GM21737 (cell line): ENCODE measurements at regions not wholly inside any gene's neighbourhood (a gene's known extent, or its start where the extent isn't known, plus 50 kb on each side); places are given as distances from the start of the nearest gene placed in this dataset.
"Not testable (repeated sequence)": the region's sequence is repeated elsewhere in the genome, so short reads cannot be mapped to it uniquely, and the experiment has no call there.

Experiments
- ATAC-seq: cut with Tn5 transposase; IDR thresholded peaks from one replicate; pipeline ENCODE4 v1.9.1; 2021; ENCODE audit warnings: mild to moderate bottlenecking, moderate library complexity; ENCODE audit not compliant: unreplicated experiment

DNA sequence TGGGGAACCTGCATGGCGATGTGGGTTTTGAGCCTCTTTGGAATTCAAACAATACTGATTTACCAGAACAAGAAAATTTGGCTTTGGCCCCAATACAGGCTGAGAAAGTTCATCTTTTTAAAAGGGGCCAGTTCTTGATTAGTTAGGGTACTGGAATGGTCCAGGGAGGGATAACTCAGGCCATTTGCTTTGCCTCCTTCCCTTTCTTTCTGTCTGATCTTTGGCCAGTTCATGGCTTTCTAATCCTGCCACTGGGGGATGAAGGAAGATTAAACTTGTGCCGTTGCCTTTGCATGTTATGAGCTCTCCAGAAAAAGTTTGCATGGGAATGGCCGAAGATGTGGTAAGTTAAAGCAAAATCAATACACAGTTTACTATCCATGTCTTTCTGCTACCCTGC lies 78.4 kb downstream of the ADAMTS15 start:
- no peak for ATAC-seq

DNA sequence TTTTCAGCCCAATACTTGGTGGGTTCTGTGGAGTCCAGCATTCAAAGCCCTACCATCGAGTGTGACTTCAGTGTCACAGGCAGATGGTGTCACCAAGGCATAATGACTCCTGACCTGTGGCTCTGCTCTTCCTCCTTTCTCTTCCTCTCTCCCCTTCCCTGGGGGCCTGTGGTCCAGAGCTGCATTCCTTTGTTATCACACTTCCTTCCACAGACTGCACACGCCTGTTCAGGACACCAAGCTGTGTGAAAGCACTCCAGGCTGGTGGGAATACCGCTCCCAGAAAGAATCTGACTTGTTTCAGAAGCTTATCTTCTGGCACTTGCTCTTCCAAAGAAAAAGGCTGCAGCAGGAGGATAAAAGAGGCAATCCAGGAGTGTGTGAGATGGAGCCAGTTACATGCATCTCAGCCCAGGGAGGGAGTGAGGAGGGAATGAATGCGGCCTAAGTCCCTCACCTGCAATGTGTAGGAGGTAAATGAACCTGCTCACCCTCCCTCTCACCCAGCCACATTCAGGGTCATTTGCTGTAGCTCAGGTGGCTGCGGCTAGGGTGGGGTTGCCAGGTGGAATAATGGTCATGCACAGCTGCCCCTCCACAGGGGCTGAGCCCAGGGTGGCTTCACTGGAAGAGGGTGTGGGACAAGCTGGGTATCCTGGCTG lies 79.3 kb downstream of the ADAMTS15 start:
- ATAC-seq = no peak

DNA sequence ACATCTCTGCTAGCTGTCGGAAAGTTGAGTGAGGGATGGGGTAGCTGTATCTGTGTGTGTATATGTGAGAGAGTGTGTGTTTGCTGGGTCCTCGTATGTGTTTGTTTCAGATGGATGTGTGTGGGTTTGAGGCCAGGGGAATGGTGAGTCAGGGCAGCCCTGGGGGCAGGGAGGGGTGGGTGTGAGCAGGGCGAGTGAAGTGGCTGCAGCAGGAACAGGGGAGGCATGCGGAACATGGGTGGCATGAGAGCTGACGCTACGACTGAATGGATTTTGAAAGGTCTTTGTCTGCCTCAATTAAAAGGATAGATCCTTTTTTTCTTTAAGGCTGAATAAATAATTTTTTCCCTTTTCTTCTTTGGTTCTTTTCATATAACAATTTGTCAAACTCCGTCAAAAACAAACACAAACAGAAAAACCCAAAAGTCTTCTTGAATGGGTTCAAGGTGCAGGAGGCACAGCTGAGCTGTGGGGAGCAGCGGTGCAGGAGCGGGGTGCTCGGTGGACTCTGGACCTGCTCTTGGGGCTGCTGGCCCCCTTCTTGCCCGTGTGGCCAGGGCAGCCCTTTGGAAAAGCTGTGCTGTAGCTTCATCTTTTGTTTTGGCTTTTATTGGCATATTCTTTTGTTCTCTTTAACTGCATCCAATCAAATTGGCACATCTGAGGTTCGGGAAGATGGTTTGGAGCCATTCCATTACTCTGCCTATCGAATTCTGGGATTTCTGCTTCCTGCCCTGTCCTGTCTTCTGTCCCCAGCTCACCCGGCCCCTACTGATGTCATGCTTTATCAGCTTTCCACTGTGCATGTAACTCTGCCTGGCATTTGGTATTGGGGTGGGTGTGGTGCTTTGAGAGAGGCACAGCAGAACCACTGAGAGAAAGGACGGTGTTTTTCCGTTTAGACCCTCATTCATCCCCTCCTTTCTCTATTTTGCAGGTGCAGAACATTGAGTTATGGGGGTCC lies 80.1 kb downstream of the ADAMTS15 start:
- no peak for ATAC-seq

DNA sequence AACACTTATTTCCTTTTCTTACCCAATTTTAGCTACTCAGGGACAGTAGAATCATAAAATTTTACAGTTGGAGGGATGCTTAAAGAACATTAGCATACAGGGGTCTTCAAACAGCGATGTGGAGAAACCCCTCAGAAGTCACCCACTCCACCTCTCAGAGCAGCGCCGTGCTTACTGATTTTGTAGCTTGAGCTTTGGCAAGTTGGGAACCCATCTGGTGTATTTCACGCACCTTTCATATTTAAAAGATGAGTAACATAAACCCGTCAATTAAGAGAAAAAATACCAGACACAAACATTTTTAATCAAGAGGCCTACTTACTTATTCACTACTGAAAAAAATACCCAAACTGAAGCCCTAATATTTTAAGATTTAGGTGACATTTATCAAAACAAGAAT lies 80.9 kb downstream of the ADAMTS15 start:
- no peak for ATAC-seq

DNA sequence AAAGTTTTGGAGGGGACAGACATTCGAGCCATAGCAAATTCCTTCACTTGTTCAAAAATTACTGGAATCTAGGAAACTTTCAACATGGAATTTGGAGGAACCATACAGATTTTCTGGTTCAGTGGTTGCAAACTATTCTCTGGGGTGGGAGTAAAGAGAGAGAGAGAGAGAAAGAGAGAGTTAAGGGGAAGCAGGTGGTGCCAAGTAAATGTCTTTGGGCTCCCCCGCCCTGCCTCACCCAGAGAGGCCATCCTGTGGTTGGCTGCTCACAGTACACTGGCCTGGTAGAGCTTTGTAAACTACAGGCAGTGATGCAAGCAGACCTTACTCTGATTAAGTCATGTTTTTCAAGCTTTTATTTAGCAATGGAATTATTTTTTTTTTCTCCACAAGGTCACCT lies 82.6 kb downstream of the ADAMTS15 start:
- ATAC-seq = no peak

DNA sequence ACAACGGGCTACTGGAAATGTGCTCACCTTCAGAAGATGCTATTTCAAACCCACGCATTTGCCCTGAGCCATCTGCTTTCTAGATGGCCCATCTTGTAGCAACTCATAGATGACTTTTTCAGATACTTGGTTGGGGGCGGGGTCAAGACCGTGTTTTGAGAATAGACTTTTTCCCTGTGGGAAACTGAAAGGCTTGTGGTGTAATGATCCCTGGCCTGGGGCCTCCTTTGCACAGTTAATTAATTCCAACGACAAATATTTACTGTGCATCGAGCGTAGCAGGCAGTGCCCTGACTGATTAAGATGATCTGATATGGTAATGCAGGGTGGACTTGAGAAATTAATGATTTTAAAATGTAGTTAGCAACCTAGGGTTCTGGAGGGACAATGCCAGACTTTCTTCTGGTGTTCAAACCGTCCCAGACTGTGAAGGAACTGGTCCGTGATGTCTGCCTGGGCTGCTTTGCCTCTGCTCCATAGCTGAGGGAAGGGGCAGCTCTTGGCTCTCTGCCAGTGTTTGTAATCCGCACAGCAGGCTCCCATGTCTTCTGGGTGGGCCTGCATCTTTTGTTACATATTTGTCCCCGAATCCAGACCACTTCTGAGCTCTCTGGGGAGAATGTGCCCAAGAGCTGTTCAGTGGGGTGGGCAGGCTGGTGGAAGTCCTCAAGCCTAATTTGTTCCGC lies 84.8 kb downstream of the ADAMTS15 start:
- ATAC-seq = no peak

DNA sequence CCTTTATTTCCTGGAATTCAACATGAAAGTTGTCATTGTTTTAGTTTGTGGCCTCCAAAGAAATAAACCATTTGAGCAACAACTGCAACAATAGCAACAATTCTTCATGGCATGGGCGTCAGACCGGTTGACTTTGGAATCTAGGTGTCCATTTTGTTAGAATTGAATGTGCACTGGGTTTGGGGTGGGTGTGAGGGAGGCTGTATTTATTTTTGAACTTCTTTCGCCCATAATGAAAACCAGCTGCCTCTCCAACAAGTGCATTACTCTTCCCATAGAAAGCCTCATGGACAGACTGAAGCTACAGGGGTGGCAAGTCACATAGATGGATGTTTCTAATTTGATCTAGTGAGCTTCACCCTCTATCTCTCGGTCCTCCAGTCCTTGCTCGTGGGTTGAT lies 85.4 kb downstream of the ADAMTS15 start:
- no peak for ATAC-seq

DNA sequence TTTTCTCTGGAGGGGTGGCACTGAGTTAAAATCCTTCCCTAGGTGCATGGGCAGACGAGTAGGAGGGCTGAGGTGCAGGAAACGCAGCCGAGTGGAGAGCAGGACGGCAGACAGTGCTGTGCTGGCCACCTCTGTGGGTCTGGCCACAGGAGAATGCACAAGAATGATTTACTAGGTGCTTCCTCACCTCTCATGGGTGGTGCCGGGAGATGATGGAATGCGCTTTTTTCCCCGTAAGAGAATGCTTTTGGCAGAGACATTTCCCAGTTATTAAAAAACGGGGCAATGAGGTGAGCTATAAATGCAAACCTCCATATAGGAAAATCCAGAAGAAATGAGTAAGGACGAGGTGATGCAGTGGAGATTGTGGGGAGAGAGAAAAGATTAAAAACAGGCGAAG lies 86.1 kb downstream of the ADAMTS15 start:
- no peak for ATAC-seq

DNA sequence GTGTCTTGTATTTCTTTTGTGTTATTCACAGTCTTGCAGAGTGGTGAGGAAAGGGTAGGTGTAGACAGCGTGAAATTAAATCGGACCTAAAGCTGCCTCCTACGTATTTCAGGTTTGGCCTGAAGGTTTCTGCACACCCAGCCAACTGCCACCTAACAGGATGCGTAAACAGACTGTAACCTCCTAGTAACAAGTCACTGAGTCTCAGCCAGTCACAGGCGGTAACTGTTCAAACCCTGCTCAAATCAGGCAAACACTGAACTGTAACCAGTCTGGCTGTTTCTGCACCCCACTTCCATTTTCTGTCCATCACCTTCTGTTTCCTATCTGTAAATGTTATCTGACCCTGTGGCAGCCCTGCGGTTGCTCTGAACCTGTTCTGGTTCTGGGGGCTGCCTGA lies 87.1 kb downstream of the ADAMTS15 start:
- no peak for ATAC-seq

DNA sequence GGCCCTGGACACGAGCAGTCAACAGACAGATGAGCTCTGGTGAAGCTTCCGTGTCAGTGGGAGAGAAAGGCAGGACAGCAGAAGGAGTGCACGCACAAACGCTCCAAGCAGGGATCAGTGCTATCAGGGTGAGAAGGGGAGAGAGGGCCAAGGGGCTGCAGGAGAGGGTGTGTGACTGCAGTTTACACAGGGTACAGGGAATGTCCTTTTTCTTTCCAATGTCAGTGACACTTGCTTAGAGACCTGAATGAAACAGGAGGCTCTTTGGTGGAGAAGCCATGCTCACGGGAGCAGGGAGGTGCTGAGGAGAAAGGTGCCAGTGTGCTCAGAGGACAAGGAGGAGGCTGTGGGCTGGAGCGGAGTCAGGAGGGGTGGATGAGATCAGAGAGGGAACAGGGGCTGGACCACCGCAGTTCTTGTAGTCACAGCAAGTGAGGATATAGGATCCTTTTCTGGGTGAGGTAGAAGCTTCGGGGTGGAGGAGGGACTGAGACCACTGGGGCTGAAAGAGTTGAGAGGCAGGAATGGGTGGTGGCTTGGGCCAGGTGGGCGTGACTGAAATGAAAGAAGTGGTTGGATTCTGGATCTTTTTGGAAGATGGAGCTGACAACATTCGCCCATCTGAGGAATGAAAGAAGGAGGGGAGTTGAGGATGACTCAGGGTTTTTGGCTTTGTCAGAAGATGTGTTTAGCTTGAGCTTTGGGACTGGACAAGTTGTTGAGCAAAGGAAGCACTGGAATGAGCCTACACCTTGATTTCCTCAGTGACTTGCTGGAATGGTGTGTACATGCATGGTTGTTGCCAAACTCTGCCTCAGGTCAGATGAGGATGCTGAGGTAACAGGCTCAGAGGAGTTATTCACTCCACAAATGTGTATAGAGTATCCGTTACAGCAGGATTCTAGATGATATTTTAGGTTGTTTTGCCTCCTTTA lies 87.9 kb downstream of the ADAMTS15 start:
- ATAC-seq = no peak

DNA sequence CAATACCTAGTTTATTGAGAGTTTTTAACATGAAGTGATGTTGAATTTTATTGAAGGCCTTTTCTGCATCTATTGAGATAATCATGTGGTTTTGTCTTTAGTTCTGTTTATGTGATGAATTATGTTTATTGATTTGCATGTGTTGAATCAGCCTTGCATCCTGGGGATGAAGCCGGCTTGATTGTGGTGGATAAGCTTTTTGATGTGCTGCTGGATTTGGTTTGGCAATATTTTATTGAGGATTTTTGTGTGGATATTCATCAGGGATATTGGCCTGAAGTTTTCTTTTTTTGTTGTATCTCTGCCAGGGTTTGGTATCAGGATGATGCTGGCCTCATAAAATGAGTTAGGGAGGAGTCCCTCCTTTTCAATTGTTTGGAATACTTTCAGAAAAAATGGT lies 91.2 kb downstream of the ADAMTS15 start:
- ATAC-seq = not testable (repeated sequence)

DNA sequence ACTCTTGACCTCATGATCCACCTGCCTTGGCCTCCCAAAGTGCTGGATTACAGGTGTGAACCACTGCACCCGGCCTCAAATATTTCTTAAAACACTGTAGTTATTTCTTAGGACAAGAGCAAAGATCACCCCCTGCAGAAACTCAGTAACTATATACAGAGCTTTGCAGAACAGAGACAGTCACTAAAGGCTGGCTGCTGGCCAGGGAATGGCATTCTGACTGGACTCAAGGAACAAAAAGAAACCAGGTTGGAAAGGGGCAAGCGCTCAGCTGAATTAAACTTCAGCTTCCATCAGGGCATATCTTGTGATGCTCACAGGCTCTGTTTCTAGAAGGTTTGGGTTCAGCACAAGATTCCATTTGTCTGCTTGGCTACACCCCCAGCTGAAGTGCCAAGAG lies 95.8 kb downstream of the ADAMTS15 start:
- no peak for ATAC-seq

DNA sequence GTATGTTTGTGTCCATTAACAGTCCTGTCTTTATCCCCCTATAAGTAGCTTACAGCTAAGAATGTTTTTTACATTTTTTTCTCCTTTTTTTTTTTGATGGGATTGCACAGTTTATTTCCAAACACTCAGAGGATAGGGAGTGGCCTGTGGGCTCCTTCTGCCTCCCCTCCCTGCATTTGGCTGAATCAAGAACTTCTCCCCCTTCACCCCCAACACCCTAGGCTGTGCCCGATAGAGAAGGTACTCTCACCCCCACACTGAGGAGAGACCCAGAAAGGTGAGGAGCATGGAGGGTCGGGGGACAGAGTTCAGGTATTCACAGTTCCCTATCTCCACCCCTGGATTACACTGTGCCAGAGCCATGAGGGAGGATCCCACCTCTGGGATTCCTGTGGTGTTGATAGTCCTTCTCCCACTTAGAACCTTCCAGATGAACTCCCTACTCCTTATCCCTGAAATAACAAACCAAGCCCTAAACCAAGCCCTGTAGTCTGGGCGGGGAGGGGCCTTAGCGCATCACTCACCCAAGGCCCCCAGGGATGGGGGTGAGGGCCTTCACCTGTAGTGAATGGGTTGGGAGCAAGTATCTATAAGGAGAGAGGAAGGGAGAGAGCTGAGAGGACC lies 97.1 kb downstream of the ADAMTS15 start:
- no peak for ATAC-seq

DNA sequence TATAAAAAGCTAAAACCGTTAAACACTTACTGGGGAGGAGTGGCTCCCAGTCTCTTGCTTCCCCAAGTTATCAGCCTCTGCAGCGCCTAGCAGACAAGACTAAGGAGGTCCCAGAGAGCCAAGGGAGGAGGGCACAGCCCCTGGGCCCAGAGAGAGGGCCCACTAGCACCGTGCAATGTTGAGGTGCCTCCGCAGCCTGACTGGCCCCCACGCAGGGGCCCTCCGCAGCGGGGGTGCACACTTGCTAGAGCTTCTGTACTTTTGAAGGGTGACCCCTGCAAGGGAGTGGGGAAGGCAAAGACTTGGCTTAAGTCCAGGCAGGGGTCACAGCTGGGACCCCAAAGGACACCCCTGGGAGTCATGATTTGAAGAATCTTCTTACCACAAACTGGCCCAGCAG lies 98.0 kb downstream of the ADAMTS15 start:
- ATAC-seq = no peak

DNA sequence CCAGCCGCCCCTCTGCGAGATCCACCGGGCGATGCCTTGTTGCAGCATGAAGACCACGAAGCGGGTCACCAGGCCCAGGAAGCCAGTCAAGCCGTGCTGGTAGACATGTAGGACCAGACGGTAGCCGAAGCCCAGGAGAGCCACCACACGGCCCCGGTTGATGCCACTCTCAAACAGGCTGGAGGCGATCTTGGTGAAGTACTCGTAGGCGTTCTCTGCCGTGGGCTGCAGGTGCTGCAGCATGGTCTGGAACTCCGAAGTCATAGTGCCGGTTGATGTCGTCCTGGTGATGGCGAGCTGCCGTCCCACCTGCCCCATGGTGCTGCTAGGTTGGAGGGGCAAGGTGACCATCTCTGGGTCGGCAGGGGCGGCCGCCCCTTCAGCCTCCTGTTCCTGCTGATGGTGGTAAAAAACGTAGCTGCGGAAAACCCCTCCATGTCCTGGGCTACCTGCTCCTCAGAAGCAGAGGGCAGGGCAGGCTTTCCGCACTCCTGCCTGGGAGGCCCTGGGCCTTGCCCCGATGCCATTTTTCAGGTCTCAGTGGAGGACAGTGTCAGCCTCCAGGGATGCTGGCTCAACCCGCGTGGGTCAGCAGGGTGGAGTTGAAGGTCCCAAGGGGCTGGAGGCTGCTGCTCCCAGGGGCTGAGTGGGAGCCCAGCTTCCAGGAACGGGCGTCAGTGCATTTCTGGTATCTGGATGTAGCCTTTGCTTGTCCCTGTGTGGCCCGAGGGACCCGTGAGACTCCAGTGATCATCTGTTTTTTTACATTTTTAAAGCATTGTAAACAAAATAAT lies 98.7 kb downstream of the ADAMTS15 start:
- no peak for ATAC-seq

DNA sequence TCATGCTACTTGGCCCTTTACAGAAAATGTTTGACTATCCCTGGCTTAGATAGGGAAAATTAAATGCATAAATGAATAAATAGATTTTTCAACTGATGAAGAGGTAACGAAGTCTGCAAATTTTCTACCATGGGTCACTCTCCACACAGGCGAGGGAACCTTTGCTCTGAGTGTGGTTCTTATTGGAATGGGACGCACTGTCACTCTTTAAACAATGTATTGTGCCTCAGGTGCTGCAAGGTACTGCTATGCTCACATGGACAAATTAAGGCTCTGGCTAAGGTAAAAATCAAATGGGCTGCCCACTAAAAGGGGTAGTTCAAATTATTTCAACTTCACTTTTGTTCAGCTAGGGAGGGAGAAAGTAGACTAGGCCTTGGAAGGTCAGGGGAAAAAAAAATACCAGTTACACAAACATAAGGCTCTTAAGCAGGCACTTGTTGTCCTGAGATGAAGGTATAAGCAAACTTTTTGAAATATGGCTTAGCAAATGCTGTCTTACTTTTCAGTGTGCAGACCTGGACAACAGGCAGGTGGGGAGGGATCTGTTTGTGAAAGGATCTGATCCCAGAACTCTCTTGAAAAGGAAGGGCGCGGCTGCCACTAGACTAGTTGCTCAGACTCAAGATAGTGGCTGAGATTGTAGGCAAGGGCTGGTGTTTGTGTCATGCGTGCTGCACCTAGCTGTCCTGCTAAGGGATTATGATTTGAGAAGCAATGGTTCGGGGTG lies 99.5 kb downstream of the ADAMTS15 start:
- no peak for ATAC-seq

DNA sequence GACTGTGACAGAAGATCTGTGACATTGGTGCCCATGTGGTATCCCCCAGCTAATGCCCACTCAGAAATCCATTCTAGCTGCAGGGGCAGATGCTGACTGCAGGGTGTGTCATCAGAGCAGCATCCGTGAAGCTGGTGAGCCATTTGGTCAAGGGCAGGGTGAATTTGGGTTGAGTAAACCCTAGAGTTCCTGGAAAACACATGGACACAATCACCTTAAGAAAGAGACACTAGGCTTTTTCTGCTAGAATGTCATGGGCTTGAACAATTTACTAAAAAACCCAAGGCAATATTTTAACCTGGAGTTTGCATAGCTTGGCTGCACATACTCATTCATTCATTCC lies 100.0 kb downstream of the ADAMTS15 start:
- no peak for ATAC-seq

DNA sequence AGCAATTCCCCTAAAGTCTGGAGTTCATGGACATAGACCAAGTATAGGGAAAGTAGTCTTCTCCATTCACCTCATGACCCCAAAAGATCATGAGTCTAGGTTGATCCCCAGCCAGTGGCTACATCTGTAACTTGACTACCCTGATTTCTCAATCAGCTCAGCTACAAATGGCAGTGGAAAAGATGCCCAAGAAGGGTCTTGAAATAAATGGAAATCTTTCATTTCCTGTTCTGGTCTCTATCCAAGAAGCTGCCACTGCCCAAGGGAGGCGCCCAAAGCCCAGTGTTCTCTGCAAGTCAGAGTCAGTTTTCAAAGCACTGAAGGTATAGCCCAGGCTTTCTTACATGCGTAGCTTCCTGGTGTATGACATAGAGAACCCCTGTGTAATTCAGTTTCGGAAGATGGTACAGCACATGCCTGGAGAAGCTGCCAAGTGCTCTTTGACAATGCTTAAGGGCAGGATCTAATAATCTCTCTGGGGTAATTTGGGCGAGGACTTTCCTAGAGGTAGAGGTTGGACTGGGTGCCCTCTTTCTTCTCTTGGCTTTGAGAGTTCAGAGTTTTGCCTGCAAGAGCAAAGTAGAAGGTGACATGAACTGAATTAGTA lies 101.1 kb downstream of the ADAMTS15 start:
- no peak for ATAC-seq
